Sigmoid colon (tissue), 4 donors: ENCODE measurements at regions not wholly inside any gene's neighbourhood (a gene's known extent, or its start where the extent isn't known, plus 50 kb on each side); places are given as distances from the start of the nearest gene placed in this dataset.

Experiments used
- CTCF ChIP-seq, 4 experiments: fragments of 450-650 bp in 3 of 4; fragments of 200-600 bp in 1 of 4; IDR thresholded peaks; one replicate each; pipeline ENCODE4 v1.5.1; 2016 to 2019; ENCODE audit warnings: antibody characterized with exemption in 4 of 4, mild to moderate bottlenecking in 3 of 4, moderate library complexity in 2 of 4
- EP300 ChIP-seq, 4 donors: sonication (generic); formaldehyde crosslinking; IDR thresholded peaks; one replicate each; pipeline ENCODE4 v1.6.1; 2017; ENCODE audit warnings: antibody characterized with exemption in 4 of 4
- POLR2AphosphoS5 ChIP-seq, 4 donors: sonication (generic); formaldehyde crosslinking; IDR thresholded peaks; one replicate each; pipeline ENCODE4 v1.6.1; 2017; ENCODE audit warnings: antibody characterized with exemption in 4 of 4

GRCh38 chr5:3853362-3853761 lies 257.7 kb downstream of the IRX1 start:
- TF ChIP-seq CTCF (IDR thresholded peaks at IDR 0.05) = no peak
- no peak for TF ChIP-seq EP300 (IDR thresholded peaks at IDR 0.05)
- no peak for TF ChIP-seq POLR2AphosphoS5 (IDR thresholded peaks at IDR 0.05)
